HEK293 (cell line): ENCODE measurements at regions not wholly inside any gene's neighbourhood (a gene's known extent, or its start where the extent isn't known, plus 50 kb on each side); places are given as distances from the start of the nearest gene placed in this dataset.

Experiments used
- BCL11A ChIP-seq: fragments of 450-650 bp; formaldehyde crosslinking; IDR thresholded peaks from 2 replicates; pipeline ENCODE4 v1.5.1; 2016; ENCODE audit warnings: low read depth, missing biosample characterization, missing genetic modification characterization
- EGR2 ChIP-seq: fragments of 450-650 bp; formaldehyde crosslinking; IDR thresholded peaks from 2 replicates; pipeline ENCODE4 v1.5.1; 2016; ENCODE audit warnings: low read depth, missing biosample characterization, missing genetic modification characterization
- KLF8 ChIP-seq: fragments of 450-650 bp; formaldehyde crosslinking; IDR thresholded peaks from 2 replicates; pipeline ENCODE4 v1.5.1; 2016; ENCODE audit warnings: missing biosample characterization, missing genetic modification characterization
- PBX3 ChIP-seq: sonication (generic); formaldehyde crosslinking; IDR thresholded peaks from 2 replicates; pipeline ENCODE4 v1.8.1; 2022; ENCODE audit warnings: mild to moderate bottlenecking, moderate library complexity, missing genetic modification reagents
- PRDM4 ChIP-seq: fragments of 450-650 bp; formaldehyde crosslinking; IDR thresholded peaks from 2 replicates; pipeline ENCODE4 v1.5.1; 2017; ENCODE audit warnings: missing biosample characterization, missing genetic modification characterization
- SCRT1 ChIP-seq: fragments of 450-650 bp; formaldehyde crosslinking; IDR thresholded peaks from 2 replicates; pipeline ENCODE4 v1.5.1; 2016; ENCODE audit warnings: missing biosample characterization, missing genetic modification characterization, borderline replicate concordance
- SP2 ChIP-seq: fragments of 450-650 bp; formaldehyde crosslinking; IDR thresholded peaks from 2 replicates; pipeline ENCODE4 v1.5.1; 2016; ENCODE audit warnings: missing biosample characterization, missing genetic modification characterization
- ZBTB11 ChIP-seq: fragments of 450-650 bp; formaldehyde crosslinking; conservative IDR thresholded peaks from 2 replicates; pipeline ENCODE4 v1.5.1; 2016; ENCODE audit warnings: low read depth, missing biosample characterization, missing genetic modification characterization
- ZBTB17 ChIP-seq: fragments of 450-650 bp; formaldehyde crosslinking; IDR thresholded peaks from 2 replicates; pipeline ENCODE4 v1.5.1; 2016; ENCODE audit warnings: missing biosample characterization, missing genetic modification characterization
- ZBTB21 ChIP-seq: fragments of 450-650 bp; formaldehyde crosslinking; IDR thresholded peaks from 2 replicates; pipeline ENCODE4 v1.5.1; 2017; ENCODE audit warnings: missing biosample characterization, missing genetic modification characterization
- ZIC2 ChIP-seq: fragments of 450-650 bp; formaldehyde crosslinking; IDR thresholded peaks from 2 replicates; pipeline ENCODE4 v1.5.1; 2016; ENCODE audit warnings: missing biosample characterization, missing genetic modification characterization
- ZNF366 ChIP-seq: fragments of 450-650 bp; formaldehyde crosslinking; conservative IDR thresholded peaks from 2 replicates; pipeline ENCODE4 v1.5.1; 2016; ENCODE audit warnings: missing biosample characterization, missing genetic modification characterization
- ZNF394 ChIP-seq: fragments of 450-650 bp; formaldehyde crosslinking; IDR thresholded peaks from 2 replicates; pipeline ENCODE4 v1.5.1; 2016; ENCODE audit warnings: missing biosample characterization, missing genetic modification characterization, mild to moderate bottlenecking, moderate library complexity, borderline replicate concordance
- ZNF501 ChIP-seq: fragments of 450-650 bp; formaldehyde crosslinking; IDR thresholded peaks from 2 replicates; pipeline ENCODE4 v1.5.1; 2016; ENCODE audit warnings: missing biosample characterization, missing genetic modification characterization
- ZNF521 ChIP-seq: fragments of 450-650 bp; formaldehyde crosslinking; IDR thresholded peaks from 2 replicates; pipeline ENCODE4 v1.5.1; 2017; ENCODE audit warnings: missing biosample characterization, mild to moderate bottlenecking, missing genetic modification characterization
- ZNF529 ChIP-seq: fragments of 450-650 bp; formaldehyde crosslinking; IDR thresholded peaks from 2 replicates; pipeline ENCODE4 v1.5.1; 2017; ENCODE audit warnings: missing genetic modification characterization, missing biosample characterization; ENCODE audit not compliant: insufficient replicate concordance
- ZNF580 ChIP-seq: fragments of 450-650 bp; formaldehyde crosslinking; IDR thresholded peaks from 2 replicates; pipeline ENCODE4 v1.5.1; 2016; ENCODE audit warnings: missing biosample characterization, missing genetic modification characterization
- ZNF837 ChIP-seq: fragments of 450-650 bp; formaldehyde crosslinking; IDR thresholded peaks from 2 replicates; pipeline ENCODE4 v1.5.1; 2016; ENCODE audit warnings: missing biosample characterization, missing genetic modification characterization
- ZSCAN30 ChIP-seq: fragments of 450-650 bp; IDR thresholded peaks from 2 replicates; pipeline ENCODE4 v1.5.1; 2018; ENCODE audit warnings: missing biosample characterization, mild to moderate bottlenecking, missing genetic modification characterization, moderate library complexity

GRCh38 chr22:46070215-46070802, 80.0 kb upstream of the PPARA start (continued):
- TF ChIP-seq ZNF394 (tag by site-specific recombination), result no peak
- no peak for TF ChIP-seq ZNF529 (tag by site-specific recombination)
- TF ChIP-seq ZIC2 (tag by site-specific recombination), result peak; percentile 32; the same call in 1 of the 2 replicates
- peak; percentile 66 for TF ChIP-seq EGR2
- peak; percentile 48 for TF ChIP-seq ZNF501
- TF ChIP-seq PRDM4 (tag by site-specific recombination), result no peak
- TF ChIP-seq ZNF837, result peak; percentile 15; the same call in 1 of the 2 replicates
- peak; percentile 54; the same call in 1 of the 2 replicates for TF ChIP-seq BCL11A (tag by site-specific recombination)
- TF ChIP-seq ZBTB21 (tag by site-specific recombination), result peak; percentile 18; the same call in 1 of the 2 replicates
- TF ChIP-seq PBX3, result peak; percentile 3; the same call in 1 of the 2 replicates
- TF ChIP-seq ZNF366, result no peak
- TF ChIP-seq ZNF580 (tag by site-specific recombination), result no peak
- TF ChIP-seq SCRT1 (tag by site-specific recombination), result peak; percentile 3; the same call in 1 of the 2 replicates
- peak; percentile 61; the same call in 1 of the 2 replicates for TF ChIP-seq ZSCAN30 (tag by site-specific recombination)
- no peak for TF ChIP-seq ZNF521 (tag by site-specific recombination)
- peak; percentile 68 for TF ChIP-seq SP2 (tag by site-specific recombination)
- peak; percentile 36; the same call in 1 of the 2 replicates for TF ChIP-seq ZBTB11
- TF ChIP-seq KLF8 (tag by site-specific recombination), result peak; percentile 94
- 0 out of 2 replicates have a peak, but pooled peaks have one; percentile 32 for TF ChIP-seq ZBTB17 (tag by site-specific recombination)
- TF ChIP-seq, all 188 proteins: peak for 49
